Gastroesophageal sphincter (tissue), 3 donors: ENCODE measurements at regions not wholly inside any gene's neighbourhood (a gene's known extent, or its start where the extent isn't known, plus 50 kb on each side); places are given as distances from the start of the nearest gene placed in this dataset.

Experiments used
- CTCF ChIP-seq, 4 experiments: fragments of 200-600 bp in 2 of 4; fragments of 450-650 bp in 2 of 4; sonication (generic) in 1 of 4; IDR thresholded peaks; one replicate each; pipeline ENCODE4 v1.5.1; 2017 to 2019; ENCODE audit warnings: antibody characterized with exemption in 4 of 4, mild to moderate bottlenecking in 2 of 4, moderate library complexity in 2 of 4
- POLR2A ChIP-seq, 2 donors: fragments of 450-650 bp; IDR thresholded peaks; one replicate each; pipeline ENCODE4 v1.6.1; 2017; ENCODE audit warnings: antibody characterized with exemption in 2 of 2, mild to moderate bottlenecking in 2 of 2, moderate library complexity in 1 of 2
- POLR2AphosphoS5 ChIP-seq: sonication (generic); formaldehyde crosslinking; IDR thresholded peaks from one replicate; pipeline ENCODE4 v1.6.1; 2017; ENCODE audit warnings: antibody characterized with exemption

GRCh38 chr18:14921031-14921430 lies 173.1 kb downstream of the ANKRD30B start:
- no peak for TF ChIP-seq CTCF (IDR thresholded peaks at IDR 0.05)
- no peak for TF ChIP-seq POLR2AphosphoS5
- TF ChIP-seq POLR2A (IDR thresholded peaks at IDR 0.05): no peak
